GM12878 (cell line): ENCODE measurements at regions not wholly inside any gene's neighbourhood (a gene's known extent, or its start where the extent isn't known, plus 50 kb on each side); places are given as distances from the start of the nearest gene placed in this dataset.

ENCODE experiments used
- ATAC-seq: fragments of 200-7000 bp; cut with Tn5 transposase; 3 replicates; pipeline ENCODE4 v1.9.1; 2020; ENCODE audit warnings: mild to moderate bottlenecking, moderate library complexity
- BruUV-seq: library from RNA; stranded (reverse); fragments of 400-500 nt; replicated peaks from 2 replicates; lab custom pipeline; 2021; lab: Mats Ljungman, UMichigan
- CTCF ChIA-PET: fragments of 300-600 bp; sonication (Branson Sonifier 250); formaldehyde crosslinking; extraction: SDS; loops from one replicate; lab custom pipeline; 2021; ENCODE audit warnings: inconsistent platforms; lab: Yijun Ruan, JAX
- POLR2A ChIA-PET: fragments of 350-600 bp; formaldehyde crosslinking; extraction: SDS; loops from one replicate; lab custom pipeline; 2021; ENCODE audit warnings: inconsistent platforms; lab: Charles Lee
- RAD21 ChIA-PET: fragments of 300-600 bp; sonication (Branson Sonifier 250); formaldehyde crosslinking; loops from one replicate; lab custom pipeline; 2023; ENCODE audit warnings: antibody characterized with exemption; ENCODE audit not compliant: unreplicated experiment; lab: Charles Lee
- SMC1A ChIA-PET: fragments of 300-600 bp; sonication (Branson Sonifier 250); formaldehyde crosslinking; loops from one replicate; lab custom pipeline; 2023; ENCODE audit not compliant: unreplicated experiment, uncharacterized antibody; lab: Charles Lee
- DNase-seq: peaks from one replicate; pipeline ENCODE4 v3.0.0-alpha.2; 2011; ENCODE audit warnings: low read depth, low spot score
- FAIRE-seq: peaks from 3 replicates; lab custom pipeline; 2011; peaks lifted over from hg19 to GRCh38; lab: Jason Lieb, UNC
- H2AFZ ChIP-seq: 2 replicates; pipeline ENCODE4 v1.6.0; 2011; ENCODE audit warnings: low read depth, low read length, control low read depth; ENCODE audit not compliant: control insufficient read depth
- H3K27ac ChIP-seq: 2 replicates; pipeline ENCODE4 v1.5.1; 2011; ENCODE audit warnings: control low read depth; ENCODE audit not compliant: control insufficient read depth, insufficient read depth
- H3K27me3 ChIP-seq, 2 experiments: replicated peaks in 1 of 2; 2 replicates each; pipeline versions ENCODE4 v1.6.0 to v1.6.1; 2011; ENCODE audit warnings: low read length in 1 of 2; ENCODE audit not compliant: control insufficient read depth in 2 of 2, insufficient read depth in 2 of 2
- H3K36me3 ChIP-seq, 2 experiments: 2 replicates each; pipeline ENCODE4 v1.5.1; 2011; ENCODE audit warnings: low read length in 1 of 2; ENCODE audit not compliant: control insufficient read depth in 2 of 2, insufficient read depth in 2 of 2
- H3K4me1 ChIP-seq: 2 replicates; pipeline ENCODE4 v1.6.1; 2011; ENCODE audit warnings: mild to moderate bottlenecking, low read length, moderate library complexity, mixed read lengths; ENCODE audit not compliant: control insufficient read depth, insufficient read depth
- H3K4me2 ChIP-seq: 2 replicates; pipeline ENCODE4 v1.6.0; 2011; ENCODE audit warnings: control low read depth; ENCODE audit not compliant: control insufficient read depth, insufficient read depth
- H3K4me3 ChIP-seq: fragments of 200-600 bp; sonication (generic); 2 replicates; pipeline ENCODE4 v1.5.1; 2016
- H3K79me2 ChIP-seq: 2 replicates; pipeline ENCODE4 v1.6.0; 2011; ENCODE audit warnings: low read length; ENCODE audit not compliant: control insufficient read depth, insufficient read depth
- H3K9ac ChIP-seq: 2 replicates; pipeline ENCODE4 v1.8.0; 2011; ENCODE audit warnings: low read length, control low read depth, mixed read lengths; ENCODE audit not compliant: control insufficient read depth, insufficient read depth
- H3K9me3 ChIP-seq: replicated peaks from 3 replicates; pipeline ENCODE4 v1.5.1; 2011; ENCODE audit warnings: mild to moderate bottlenecking, low read length; ENCODE audit not compliant: control insufficient read depth, insufficient read depth
- H4K20me1 ChIP-seq: 2 replicates; pipeline ENCODE4 v1.6.0; 2011; ENCODE audit not compliant: control insufficient read depth, insufficient read depth
- EP300 ChIP-seq, 2 experiments: fragments of 150-350 bp in 1 of 2; IDR thresholded peaks; 2 replicates each; pipeline ENCODE4 v1.6.1; 2011 to 2012; ENCODE audit warnings: low read depth in 2 of 2, low read length in 2 of 2, borderline replicate concordance in 1 of 2, improper control_type of control experiment in 1 of 2, inconsistent platforms in 1 of 2; ENCODE audit not compliant: control insufficient read depth in 1 of 2
- HDAC2 ChIP-seq: fragments of 200-600 bp; sonication (generic); IDR thresholded peaks from 2 replicates; pipeline ENCODE4 v1.6.1; 2017
- IKZF2 ChIP-seq, 2 experiments: fragments of 450-650 bp; IDR thresholded peaks; 2 replicates each; pipeline ENCODE4 v1.6.1; 2017; ENCODE audit warnings: mild to moderate bottlenecking in 2 of 2, moderate library complexity in 2 of 2
- RB1 ChIP-seq: fragments of 450-650 bp; formaldehyde crosslinking; IDR thresholded peaks from 2 replicates; pipeline ENCODE4 v1.6.1; 2017; ENCODE audit warnings: mild to moderate bottlenecking, borderline replicate concordance
- ZNF592 ChIP-seq: fragments of 450-650 bp; IDR thresholded peaks from 2 replicates; pipeline ENCODE4 v1.6.1; 2017; ENCODE audit warnings: mild to moderate bottlenecking, moderate library complexity
- ZNF622 ChIP-seq: fragments of 450-650 bp; IDR thresholded peaks from 2 replicates; pipeline ENCODE4 v1.6.1; 2017; ENCODE audit warnings: mild to moderate bottlenecking, inconsistent platforms
- WGBS: methylation state at CpG from one replicate; pipeline ENCODE4 v1.1.6; 2016; ENCODE audit warnings: low lambda C conversion rate; ENCODE audit not compliant: insufficient replicate concordance, insufficient coverage; ENCODE audit errors: missing lambda C conversion rate; 5-methylcytosine and 5-hydroxymethylcytosine counted together
- in situ Hi-C: fragments of 300-500 bp; cut with MboI; formaldehyde crosslinking; loops from 9 replicates; pipeline ENCODE4 v1.14.3; 2018; ENCODE audit warnings: mixed read lengths
- intact Hi-C: fragments of 100-400 bp; cut with micrococcal nuclease; formaldehyde crosslinking; loops from one replicate; pipeline ENCODE4 v1.14.2; 2022; ENCODE audit not compliant: unreplicated experiment

GRCh38 chr5:2006193-2006970, 123.7 kb upstream of the IRX4 start:
- no TSS peak for BruUV-seq
- in situ Hi-C loops: no loop called here

GRCh38 chr5:2005101-2006041, 122.6 kb upstream of the IRX4 start:
- Histone ChIP-seq H4K20me1 (no peaks in the 10 kb centered on the region), H3K9me3 (no peaks in the 10 kb centered on the region), H3K27me3 (no peaks in the 10 kb centered on the region; a peak in 2 of 4 replicates), H3K79me2 (no peaks in the 10 kb centered on the region), H3K4me2 (no peak overlapping the region), H3K9ac (no peak overlapping the region), H3K4me3 (no peak overlapping the region), H2AFZ (no peak overlapping the region), H3K4me1 (no peaks in the 10 kb centered on the region), H3K36me3 (no peaks in the 10 kb centered on the region), H3K27ac (no peak overlapping the region)
- ChIA-PET POLR2A (no interaction called here), RAD21 (no interaction called here), SMC1A (no interaction called here), CTCF (no interaction called here)
- ATAC-seq: no peak
- TF ChIP-seq IKZF2 (IDR thresholded peaks at IDR 0.05) (no peak), ZNF592 (no peak), ZNF622 (no peak), HDAC2 (no peak), RB1 (no peak)
- no peak for FAIRE-seq
- WGBS: 58% methylated on average over 35 of the region's 35 CpGs
- DNase-seq: no peak
- intact Hi-C loops (no loop called here), in situ Hi-C loops (no loop called here)
- BruUV-seq: no TSS peak

More at GRCh38 chr5:2006193-2006970, 123.7 kb upstream of the IRX4 start:
- CTCF ChIA-PET: interaction anchor here (1.2 kb wide), 1 partner anchor 33 kb away, joined by 4 read pairs; no protein-coding TSS in a partner anchor
- ATAC-seq (no peak), FAIRE-seq (no peak), DNase-seq (no peak)
- POLR2A ChIA-PET: no interaction called here
- H3K4me2 ChIP-seq: no peak overlapping the region
- no peak overlapping the region for H3K9ac ChIP-seq
- SMC1A ChIA-PET: no interaction called here
- no peaks in the 10 kb centered on the region for H3K79me2 ChIP-seq
- no peaks in the 10 kb centered on the region for H3K36me3 ChIP-seq
- H3K9me3 ChIP-seq: no peaks in the 10 kb centered on the region
- no peak overlapping the region for H2AFZ ChIP-seq
- TF ChIP-seq EP300 (IDR thresholded peaks at IDR 0.05; ENCODE audit: borderline replicate concordance in 1 of 2, control insufficient read depth in 1 of 2, low read depth in 2 of 2, low read length in 2 of 2): no peak
- no peaks in the 10 kb centered on the region; a peak in 2 of 4 replicates for H3K27me3 ChIP-seq
- no peaks in the 10 kb centered on the region for H4K20me1 ChIP-seq
- RAD21 ChIA-PET: no interaction called here
- intact Hi-C loops: no loop called here
- no peak overlapping the region for H3K4me3 ChIP-seq
- no peaks in the 10 kb centered on the region for H3K4me1 ChIP-seq
- no peak overlapping the region for H3K27ac ChIP-seq
- WGBS: 62% methylated on average over 24 of the region's 24 CpGs
